SU-DHL-6 (cell line): ENCODE measurements at regions not wholly inside any gene's neighbourhood (a gene's known extent, or its start where the extent isn't known, plus 50 kb on each side); places are given as distances from the start of the nearest gene placed in this dataset.

ENCODE experiments used
- CTCF ChIP-seq: fragments of 200-600 bp; sonication (generic); IDR thresholded peaks from one replicate; pipeline ENCODE4 v1.5.1; 2017; ENCODE audit warnings: antibody characterized with exemption, mild to moderate bottlenecking, low read length, moderate library complexity; ENCODE audit not compliant: insufficient read depth, poor library complexity, severe bottlenecking
- EZH2phosphoT487 ChIP-seq: fragments of 200-600 bp; sonication (generic), shearing (Covaris generic); conservative IDR thresholded peaks from 2 replicates; pipeline ENCODE4 v1.6.1; 2018; ENCODE audit warnings: mild to moderate bottlenecking, antibody characterized with exemption, low read length, moderate library complexity, mixed read lengths

- TF ChIP-seq CTCF (no peak), EZH2phosphoT487 (no peak)
Observed at GRCh38 chr11:80914311-80914710, 1473.5 kb upstream of the TENM4 start.
